ENCODE measurements at regions not wholly inside any gene's neighbourhood (a gene's known extent, or its start where the extent isn't known, plus 50 kb on each side); places are given as distances from the start of the nearest gene placed in this dataset.

- no peak for TF ChIP-seq ZNF609 (CRISPR knock-in tag; IDR thresholded peaks at IDR 0.05; ENCODE audit: borderline replicate concordance)
Observed at GRCh38 chr16:6284731-6285130, 1047.9 kb upstream of the RBFOX1 start (continued).

GRCh38 chr16:6281994-6282393 is 1050.7 kb upstream of the RBFOX1 start:
- no peak overlapping the region for H3K4me2 ChIP-seq (ENCODE audit: low read depth, low read length)
- 100% methylated on average over 1 of the region's 1 CpG for WGBS (ENCODE audit: low lambda C conversion rate)
- H3K27me3 ChIP-seq (ENCODE audit: control insufficient read depth in 1 of 2, insufficient read depth in 2 of 2, low read length in 2 of 2) = peaks cover 0 to 8% of the 10 kb centered on the region in 2 experiments; a peak in 1 of 5 replicates
- no peak overlapping the region for H2AFZ ChIP-seq (ENCODE audit: low read length)
- no peak for TF ChIP-seq NFYC (CRISPR knock-in tag; IDR thresholded peaks at IDR 0.05)
- no peak for TF ChIP-seq ZNF136 (CRISPR knock-in tag; IDR thresholded peaks at IDR 0.05; ENCODE audit: low read depth)
- no peak for TF ChIP-seq YEATS4 (CRISPR knock-in tag; IDR thresholded peaks at IDR 0.05; ENCODE audit: borderline replicate concordance)
- TF ChIP-seq TEAD2 (CRISPR knock-in tag; IDR thresholded peaks at IDR 0.05) = no peak
- TF ChIP-seq CEBPZ (IDR thresholded peaks at IDR 0.05; ENCODE audit: low read length) = no peak
- H3K9me3 ChIP-seq (ENCODE audit: low read length) = peaks cover 2% of the 10 kb centered on the region; the same call in 1 of the 2 replicates
- no peak overlapping the region for H3K27ac ChIP-seq (ENCODE audit: extremely low read length, insufficient read depth, low read length)
- H3K9ac ChIP-seq (ENCODE audit: insufficient read depth, low read depth, low read length) = no peak overlapping the region
- H3K79me2 ChIP-seq (ENCODE audit: insufficient read depth, low read length) = no peaks in the 10 kb centered on the region
- in situ Hi-C loops (cut with HindIII; ENCODE audit: extremely low pct_ligation_motif_present, low pct_unique_long_range_greater_than_20kb) (no loop called here), intact Hi-C loops (cut with micrococcal nuclease; ENCODE audit: unreplicated experiment) (no loop called here)
- H3K4me3 ChIP-seq (replicated peaks in 1 of 3; ENCODE audit: insufficient read depth in 1 of 3, low read depth in 2 of 3, low read length in 3 of 3) = no peak overlapping the region
- BruUV-seq (replicated peaks) = no TSS peak
- ChIA-PET CTCF (ENCODE audit: low intra/inter-chr PET ratio, low total read pairs) (no interaction called here), POLR2A (no interaction called here)
- no peaks in the 10 kb centered on the region for H3K36me3 ChIP-seq (replicated peaks in 1 of 2; ENCODE audit: control insufficient read depth in 1 of 2, insufficient read depth in 2 of 2, low read length in 2 of 2)
- no peak for DNase-seq (ENCODE audit: low spot score)
- ATAC-seq = no peak
- H3K4me1 ChIP-seq (ENCODE audit: insufficient read depth, low read length) = no peaks in the 10 kb centered on the region
- no peak for FAIRE-seq
- H4K20me1 ChIP-seq (ENCODE audit: insufficient read depth, low read length) = no peaks in the 10 kb centered on the region

Data from HepG2 (cell line).